ENCODE measurements at regions not wholly inside any gene's neighbourhood (a gene's known extent, or its start where the extent isn't known, plus 50 kb on each side); places are given as distances from the start of the nearest gene placed in this dataset.

DNA sequence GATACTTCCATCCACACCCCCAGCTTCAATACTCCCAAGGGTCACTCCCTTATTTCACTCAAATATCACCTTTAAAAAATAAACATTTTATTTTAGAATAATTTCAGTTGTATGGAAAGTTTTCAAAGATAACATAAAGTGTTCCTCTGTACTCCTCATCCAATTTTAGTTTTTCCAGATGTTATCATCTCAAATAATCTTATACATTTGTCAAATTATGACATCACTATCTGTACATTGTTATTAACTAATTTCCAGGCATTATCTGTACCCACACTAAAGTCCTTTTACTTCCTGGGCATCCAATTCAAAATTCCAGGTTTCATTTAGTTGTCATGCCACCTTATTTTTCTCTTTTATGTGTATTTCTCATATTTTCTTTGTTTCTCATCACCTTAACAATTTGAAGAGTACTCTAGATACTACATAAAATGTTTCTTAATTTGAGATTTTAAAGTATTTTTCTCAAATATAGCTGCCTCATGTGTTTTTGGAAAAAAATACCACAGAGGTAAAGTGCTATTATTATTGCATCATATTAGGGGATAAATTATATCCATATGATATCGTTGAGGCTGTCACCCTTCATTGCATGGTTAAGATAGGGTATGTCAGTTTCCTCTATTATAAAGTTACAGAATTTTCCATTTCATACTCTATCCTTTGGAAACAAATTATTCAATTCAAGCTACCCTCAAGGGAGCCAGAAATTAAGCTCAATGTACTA, 571.0 kb downstream of the SLC6A15 start:
- TF ChIP-seq, protein P1, sequence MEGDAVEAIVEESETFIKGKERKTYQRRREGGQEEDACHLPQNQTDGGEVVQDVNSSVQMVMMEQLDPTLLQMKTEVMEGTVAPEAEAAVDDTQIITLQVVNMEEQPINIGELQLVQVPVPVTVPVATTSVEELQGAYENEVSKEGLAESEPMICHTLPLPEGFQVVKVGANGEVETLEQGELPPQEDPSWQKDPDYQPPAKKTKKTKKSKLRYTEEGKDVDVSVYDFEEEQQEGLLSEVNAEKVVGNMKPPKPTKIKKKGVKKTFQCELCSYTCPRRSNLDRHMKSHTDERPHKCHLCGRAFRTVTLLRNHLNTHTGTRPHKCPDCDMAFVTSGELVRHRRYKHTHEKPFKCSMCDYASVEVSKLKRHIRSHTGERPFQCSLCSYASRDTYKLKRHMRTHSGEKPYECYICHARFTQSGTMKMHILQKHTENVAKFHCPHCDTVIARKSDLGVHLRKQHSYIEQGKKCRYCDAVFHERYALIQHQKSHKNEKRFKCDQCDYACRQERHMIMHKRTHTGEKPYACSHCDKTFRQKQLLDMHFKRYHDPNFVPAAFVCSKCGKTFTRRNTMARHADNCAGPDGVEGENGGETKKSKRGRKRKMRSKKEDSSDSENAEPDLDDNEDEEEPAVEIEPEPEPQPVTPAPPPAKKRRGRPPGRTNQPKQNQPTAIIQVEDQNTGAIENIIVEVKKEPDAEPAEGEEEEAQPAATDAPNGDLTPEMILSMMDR (IDR thresholded peaks at IDR 0.05), result no peak
- no peak for TF ChIP-seq POLR2A (IDR thresholded peaks at IDR 0.05)
